Effector memory CD8-positive, alpha-beta T cell (primary cell): ENCODE measurements at regions not wholly inside any gene's neighbourhood (a gene's known extent, or its start where the extent isn't known, plus 50 kb on each side); places are given as distances from the start of the nearest gene placed in this dataset.
A peak's percentile ranks its signal among the peaks of the same experiment; 100 is the strongest.

ENCODE experiments used
- ATAC-seq: fragments of 150-1000 bp; cut with Tn5 transposase; replicated peaks from 2 replicates; pipeline ENCODE4 v1.10.0; 2021; ENCODE audit warnings: mild to moderate bottlenecking, moderate library complexity
- DNase-seq, 3 experiments: peaks; one replicate each; pipeline ENCODE4 v3.0.0; 2021
- H3K27ac Mint-ChIP-seq, 2 donors: one replicate each; pipeline ENCODE4 v1.8.0; 2022; ENCODE audit warnings: mild to moderate bottlenecking in 2 of 2, mixed read lengths in 2 of 2, moderate library complexity in 2 of 2
- H3K27me3 Mint-ChIP-seq, 2 donors: one replicate each; pipeline ENCODE4 v1.8.0; 2022; ENCODE audit warnings: mixed read lengths in 2 of 2
- H3K36me3 Mint-ChIP-seq: one replicate; pipeline ENCODE4 v1.8.0; 2022; ENCODE audit warnings: mild to moderate bottlenecking, moderate library complexity, mixed read lengths; ENCODE audit not compliant: insufficient read depth
- H3K4me1 Mint-ChIP-seq, 2 donors: one replicate each; pipeline ENCODE4 v1.8.0; 2022; ENCODE audit warnings: low read depth in 2 of 2, mixed read lengths in 2 of 2
- H3K4me3 Mint-ChIP-seq, 2 donors: one replicate each; pipeline ENCODE4 v1.8.0; 2022; ENCODE audit warnings: mild to moderate bottlenecking in 2 of 2, mixed read lengths in 2 of 2, moderate library complexity in 2 of 2
- H3K9me3 Mint-ChIP-seq, 2 donors: one replicate each; pipeline ENCODE4 v1.8.0; 2022; ENCODE audit warnings: mixed read lengths in 2 of 2

- Mint-ChIP-seq H3K27ac (no peak overlapping the region), H3K27me3 (no peaks in the 10 kb centered on the region), H3K36me3 (no peaks in the 10 kb centered on the region), H3K4me3 (no peak overlapping the region), H3K4me1 (no peaks in the 10 kb centered on the region), H3K9me3 (peaks cover 4 to 11% of the 10 kb centered on the region in 2 donors)
- no peak for DNase-seq
- no peak for ATAC-seq
Measured at GRCh38 chrX:5054852-5055251, 1173.8 kb downstream of the NLGN4X start.

GRCh38 chrX:5051831-5052491 lies 1176.7 kb downstream of the NLGN4X start:
- Mint-ChIP-seq H3K27ac (no peak overlapping the region), H3K4me1 (no peaks in the 10 kb centered on the region)
- no peak for ATAC-seq

DNA sequence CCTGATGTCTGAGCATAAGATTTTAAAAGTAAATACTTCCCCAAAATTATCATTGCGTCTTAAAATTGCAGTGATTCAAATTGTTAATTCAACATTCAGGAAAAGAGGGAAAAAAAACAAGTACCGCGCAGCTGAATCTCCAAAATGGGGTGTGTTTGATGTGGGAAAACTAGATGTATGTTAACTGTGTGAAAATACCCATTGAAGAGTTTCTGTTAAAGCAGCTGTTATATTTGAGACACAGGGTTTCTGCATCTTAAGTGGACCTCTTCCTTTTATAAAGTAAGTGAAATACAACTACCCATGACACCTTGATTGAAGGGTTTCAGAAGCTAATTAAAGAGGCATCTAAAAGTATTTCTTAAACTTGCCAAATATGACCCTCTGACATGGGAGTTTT lies 1186.1 kb downstream of the NLGN4X start:
- DNase-seq, result no peak
- no peaks in the 10 kb centered on the region for H3K27me3 Mint-ChIP-seq
- no peak for ATAC-seq

More at GRCh38 chrX:5051831-5052491, 1176.7 kb downstream of the NLGN4X start:
- H3K27me3 Mint-ChIP-seq, result no peaks in the 10 kb centered on the region
- H3K36me3 Mint-ChIP-seq, result no peaks in the 10 kb centered on the region
- peaks cover 2 to 11% of the 10 kb centered on the region in 2 donors for H3K9me3 Mint-ChIP-seq
- DNase-seq, result no peak
- no peak overlapping the region for H3K4me3 Mint-ChIP-seq

GRCh38 chrX:5031792-5032191 lies 1196.9 kb downstream of the NLGN4X start:
- Mint-ChIP-seq H3K9me3 (peaks cover 5 to 9% of the 10 kb centered on the region in 2 donors), H3K4me1 (no peaks in the 10 kb centered on the region), H3K27ac (no peak overlapping the region), H3K36me3 (no peaks in the 10 kb centered on the region), H3K27me3 (no peaks in the 10 kb centered on the region), H3K4me3 (no peak overlapping the region)
- DNase-seq (no peak), ATAC-seq (no peak)

More for the DNA sequence above, 1186.1 kb downstream of the NLGN4X start:
- no peak overlapping the region for H3K4me3 Mint-ChIP-seq
- no peaks in the 10 kb centered on the region for H3K4me1 Mint-ChIP-seq
- H3K27ac Mint-ChIP-seq, result no peak overlapping the region
- peaks cover 3 to 7% of the 10 kb centered on the region in 2 donors for H3K9me3 Mint-ChIP-seq
- peaks cover 3% of the 10 kb centered on the region for H3K36me3 Mint-ChIP-seq

DNA sequence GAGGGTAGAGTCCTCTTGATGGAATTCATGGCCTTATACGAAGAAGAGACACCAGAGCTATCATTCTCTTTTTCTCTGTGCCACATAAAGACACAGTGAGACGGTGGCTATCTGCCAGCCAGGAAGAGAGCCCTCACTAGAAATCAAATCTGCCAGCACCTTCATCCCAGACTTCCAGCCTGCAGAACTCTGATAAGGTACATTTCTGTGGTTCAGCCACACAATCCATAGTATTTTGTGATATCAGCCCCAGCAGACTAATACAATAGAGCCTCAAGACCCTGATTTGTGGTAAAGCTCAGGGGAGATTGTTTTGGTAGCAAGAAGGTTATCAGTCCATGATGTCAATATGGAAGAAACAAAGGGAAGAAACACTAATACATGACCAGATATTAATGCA lies 1213.2 kb downstream of the NLGN4X start:
- no peaks in the 10 kb centered on the region for H3K27me3 Mint-ChIP-seq
- no peak overlapping the region for H3K27ac Mint-ChIP-seq
- no peak overlapping the region for H3K4me3 Mint-ChIP-seq
- no peak for ATAC-seq
- no peaks in the 10 kb centered on the region for H3K36me3 Mint-ChIP-seq
- peaks cover 0 to 1% of the 10 kb centered on the region in 2 donors for H3K9me3 Mint-ChIP-seq
- DNase-seq, result no peak
- no peaks in the 10 kb centered on the region for H3K4me1 Mint-ChIP-seq

DNA sequence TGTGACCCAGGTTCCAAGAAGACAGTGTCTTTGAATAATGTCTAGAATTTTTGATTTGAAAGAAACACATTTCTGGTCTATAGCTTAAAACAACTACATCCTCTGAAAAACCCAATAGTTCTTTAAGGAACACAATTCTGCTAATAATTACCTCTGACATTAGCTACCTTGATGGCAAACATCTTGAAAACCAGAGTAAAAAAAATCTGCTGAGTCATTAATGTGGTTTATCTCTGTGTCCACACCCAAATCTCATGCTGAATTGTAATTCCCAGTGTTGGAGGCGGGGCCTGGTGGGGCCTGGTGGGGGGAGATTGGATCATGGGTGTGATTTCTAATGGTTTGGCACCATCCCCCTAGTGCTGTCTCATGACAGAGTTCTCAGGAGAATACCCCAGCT lies 1233.8 kb downstream of the NLGN4X start:
- Mint-ChIP-seq H3K36me3 (no peaks in the 10 kb centered on the region), H3K4me3 (no peak overlapping the region), H3K27me3 (no peaks in the 10 kb centered on the region), H3K9me3 (peaks cover 0 to 6% of the 10 kb centered on the region in 2 donors), H3K27ac (no peak overlapping the region), H3K4me1 (no peaks in the 10 kb centered on the region)
- no peak for ATAC-seq
- no peak for DNase-seq

DNA sequence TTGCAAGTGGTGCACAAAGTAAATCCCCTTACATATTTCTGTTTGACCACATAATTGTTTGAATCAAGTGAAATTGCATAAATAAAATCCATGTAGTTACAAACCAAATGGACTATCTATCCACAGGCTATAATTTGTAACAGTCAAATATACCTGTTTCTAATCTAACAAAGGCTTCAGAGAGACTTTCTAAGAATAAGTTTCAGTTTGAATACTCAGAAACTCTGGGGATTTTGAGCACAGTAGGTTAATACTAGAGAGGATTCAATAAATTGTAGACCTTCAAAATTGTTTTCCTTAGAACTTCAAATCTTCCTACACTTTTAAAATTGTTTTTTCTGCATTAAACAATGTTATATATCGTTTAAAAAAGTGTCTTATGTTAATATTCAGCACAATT lies 1250.1 kb downstream of the NLGN4X start:
- no peaks in the 10 kb centered on the region for H3K4me1 Mint-ChIP-seq
- ATAC-seq, result no peak

DNA sequence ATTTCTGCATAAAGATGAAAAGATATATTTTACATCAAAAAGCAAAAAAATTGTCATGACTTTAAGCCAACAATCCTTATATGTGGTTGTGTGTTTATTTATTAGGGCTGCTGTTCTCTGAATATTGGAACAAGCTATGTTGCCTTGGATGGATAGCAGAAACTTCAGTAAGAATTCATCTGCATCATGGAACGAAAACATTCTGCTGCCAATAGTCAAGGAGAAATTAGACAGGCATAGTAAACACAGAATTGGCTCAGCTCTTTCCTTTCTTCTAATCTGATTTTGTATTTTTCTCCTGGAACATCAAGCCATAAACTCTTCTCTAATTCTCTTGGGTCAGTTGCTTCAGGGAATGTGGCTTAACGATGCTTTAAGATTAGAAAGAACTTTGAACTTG lies 1257.0 kb downstream of the NLGN4X start:
- no peaks in the 10 kb centered on the region for H3K4me1 Mint-ChIP-seq
- H3K9me3 Mint-ChIP-seq, result peaks cover under 1 to 2% of the 10 kb centered on the region in 2 donors

More for the DNA sequence above, 1250.1 kb downstream of the NLGN4X start:
- H3K27ac Mint-ChIP-seq, result no peak overlapping the region
- no peaks in the 10 kb centered on the region for H3K36me3 Mint-ChIP-seq
- H3K4me3 Mint-ChIP-seq, result no peak overlapping the region
- peaks cover 2 to 7% of the 10 kb centered on the region in 2 donors for H3K9me3 Mint-ChIP-seq
- no peaks in the 10 kb centered on the region for H3K27me3 Mint-ChIP-seq
- no peak for DNase-seq

DNA sequence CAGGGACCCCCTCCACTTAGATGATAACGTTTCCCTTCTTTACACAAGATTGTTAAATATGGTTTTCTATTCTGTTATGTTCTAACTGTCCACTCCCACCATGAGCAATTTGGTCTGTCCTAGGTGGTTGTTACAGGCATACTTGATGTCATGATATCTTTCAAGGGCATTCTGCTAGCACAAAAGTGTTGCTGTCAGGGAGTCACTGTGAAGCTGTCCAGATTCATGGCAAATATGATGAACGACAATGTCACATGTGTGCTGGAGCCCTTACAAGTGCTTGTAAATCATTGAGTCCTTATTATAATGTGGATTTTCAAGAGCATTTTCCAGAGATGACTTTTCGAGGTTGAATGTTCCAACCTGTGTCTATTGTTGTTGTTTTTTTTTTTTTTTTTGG lies 1250.7 kb upstream of the PRKX start:
- Mint-ChIP-seq H3K27ac (no peak overlapping the region), H3K4me1 (no peaks in the 10 kb centered on the region), H3K9me3 (no peaks in the 10 kb centered on the region), H3K27me3 (no peaks in the 10 kb centered on the region), H3K4me3 (no peak overlapping the region), H3K36me3 (no peaks in the 10 kb centered on the region)
- ATAC-seq (no peak), DNase-seq (no peak)

More for the DNA sequence above, 1257.0 kb downstream of the NLGN4X start:
- H3K4me3 Mint-ChIP-seq, result no peak overlapping the region
- ATAC-seq (no peak), DNase-seq (no peak)
- no peak overlapping the region for H3K27ac Mint-ChIP-seq
- H3K27me3 Mint-ChIP-seq, result no peaks in the 10 kb centered on the region
- H3K36me3 Mint-ChIP-seq, result no peaks in the 10 kb centered on the region

DNA sequence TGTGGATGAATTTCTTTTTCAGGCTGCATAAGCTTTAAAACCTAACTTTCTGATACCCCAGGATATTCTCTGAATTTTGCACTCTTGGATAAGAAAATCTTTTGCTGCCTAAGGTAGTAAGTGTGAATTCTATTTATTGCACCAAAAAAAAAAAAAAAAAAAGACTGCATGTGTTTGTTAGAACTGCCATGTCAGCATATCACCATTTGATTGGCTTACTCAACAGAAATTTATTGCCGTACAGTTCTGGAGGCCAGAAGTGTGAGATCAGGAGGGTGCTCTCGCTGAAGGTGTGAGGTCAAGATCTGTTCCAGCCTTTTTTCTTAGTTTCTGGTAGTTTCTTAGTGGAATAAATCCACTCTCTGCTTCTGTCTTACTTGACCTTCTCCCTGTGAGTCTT lies 1250.0 kb upstream of the PRKX start:
- no peaks in the 10 kb centered on the region for H3K9me3 Mint-ChIP-seq
- ATAC-seq, result no peak
- no peak overlapping the region for H3K4me3 Mint-ChIP-seq
- H3K27ac Mint-ChIP-seq, result no peak overlapping the region
- no peaks in the 10 kb centered on the region for H3K27me3 Mint-ChIP-seq
- no peaks in the 10 kb centered on the region for H3K4me1 Mint-ChIP-seq
- DNase-seq, result no peak
- H3K36me3 Mint-ChIP-seq, result no peaks in the 10 kb centered on the region

GRCh38 chrX:4944767-4945166 lies 1231.3 kb upstream of the PRKX start:
- Mint-ChIP-seq H3K27me3 (no peaks in the 10 kb centered on the region), H3K27ac (no peak overlapping the region), H3K4me3 (no peak overlapping the region), H3K4me1 (no peaks in the 10 kb centered on the region), H3K36me3 (no peaks in the 10 kb centered on the region), H3K9me3 (no peaks in the 10 kb centered on the region)
- DNase-seq (no peak), ATAC-seq (no peak)

DNA sequence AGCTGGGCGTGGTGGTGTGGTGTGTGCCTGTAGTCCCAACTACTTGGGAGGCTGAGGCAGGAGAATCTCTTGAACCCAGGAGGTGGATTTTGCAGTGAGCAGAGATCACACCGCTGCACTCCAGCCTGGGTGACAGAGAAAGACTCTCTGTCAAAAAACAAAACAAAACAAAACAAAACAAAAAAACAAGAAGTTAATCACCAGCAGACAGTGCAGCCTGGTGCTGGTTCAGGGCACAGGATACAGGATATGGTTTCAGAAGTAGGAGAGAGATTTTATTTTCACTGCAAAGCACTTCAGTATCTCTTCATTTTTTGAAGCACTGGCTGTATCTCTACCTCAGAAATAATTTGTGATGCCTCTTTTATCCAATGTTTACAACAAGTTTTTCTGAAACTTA lies 1222.9 kb upstream of the PRKX start:
- Mint-ChIP-seq H3K9me3 (peaks cover 0 to 4% of the 10 kb centered on the region in 2 donors), H3K4me1 (no peaks in the 10 kb centered on the region)
- ATAC-seq, result no peak

GRCh38 chrX:4935846-4936245 lies 1222.4 kb upstream of the PRKX start:
- H3K4me3 Mint-ChIP-seq, result no peak overlapping the region
- peak; percentile 27 for ATAC-seq
- peaks cover 4% of the 10 kb centered on the region for H3K36me3 Mint-ChIP-seq
- no peaks in the 10 kb centered on the region for H3K4me1 Mint-ChIP-seq
- DNase-seq, result no peak
- H3K9me3 Mint-ChIP-seq, result peaks cover 0 to 4% of the 10 kb centered on the region in 2 donors
- H3K27ac Mint-ChIP-seq, result no peak overlapping the region
- no peaks in the 10 kb centered on the region for H3K27me3 Mint-ChIP-seq

More for the DNA sequence above, 1222.9 kb upstream of the PRKX start:
- Mint-ChIP-seq H3K27me3 (no peaks in the 10 kb centered on the region), H3K36me3 (peaks cover 4% of the 10 kb centered on the region), H3K4me3 (no peak overlapping the region), H3K27ac (no peak overlapping the region)
- DNase-seq, result no peak

- H3K27ac Mint-ChIP-seq, result no peak overlapping the region
- no peak overlapping the region for H3K4me3 Mint-ChIP-seq
- DNase-seq (no peak), ATAC-seq (no peak)
- H3K4me1 Mint-ChIP-seq, result no peaks in the 10 kb centered on the region
- peaks cover 0 to 7% of the 10 kb centered on the region in 2 donors for H3K9me3 Mint-ChIP-seq
- peaks cover 4% of the 10 kb centered on the region for H3K36me3 Mint-ChIP-seq
- no peaks in the 10 kb centered on the region for H3K27me3 Mint-ChIP-seq
Measured at GRCh38 chrX:4935401-4935800, 1222.0 kb upstream of the PRKX start.
